Fibroblast of the aortic adventitia (primary cell): ENCODE measurements at regions not wholly inside any gene's neighbourhood (a gene's known extent, or its start where the extent isn't known, plus 50 kb on each side); places are given as distances from the start of the nearest gene placed in this dataset.

ENCODE experiments used
- DNase-seq: peaks from one replicate; pipeline ENCODE4 v3.0.0-alpha.2; 2010; ENCODE audit warnings: low read depth
- H3K4me3 ChIP-seq: 2 replicates; pipeline ENCODE4 v1.5.1; 2011; ENCODE audit warnings: low read depth, mild to moderate bottlenecking, control low read depth, low read length, moderate library complexity
- CTCF ChIP-seq: IDR thresholded peaks from 2 replicates; pipeline ENCODE4 v1.5.1; 2011; ENCODE audit warnings: mild to moderate bottlenecking, low read length, control low read depth, inconsistent platforms; ENCODE audit not compliant: insufficient read depth

GRCh38 chr4:59120287-59120814 is 2010.2 kb upstream of the IGFBP7 start:
- no peak for DNase-seq
- TF ChIP-seq CTCF = no peak

GRCh38 chr4:59122626-59123025 is 2012.4 kb upstream of the IGFBP7 start:
- TF ChIP-seq CTCF = no peak
- no peak for DNase-seq
- H3K4me3 ChIP-seq = no peak overlapping the region

More at GRCh38 chr4:59120287-59120814, 2010.2 kb upstream of the IGFBP7 start:
- H3K4me3 ChIP-seq = no peak overlapping the region

GRCh38 chr4:59126159-59126558 is 2016.0 kb upstream of the IGFBP7 start:
- DNase-seq = no peak
- no peak for TF ChIP-seq CTCF
- no peak overlapping the region for H3K4me3 ChIP-seq

- H3K4me3 ChIP-seq = no peak overlapping the region
- TF ChIP-seq CTCF = no peak
- DNase-seq = no peak
These were observed 2016.8 kb upstream of the IGFBP7 start for GRCh38 chr4:59127006-59127405.

GRCh38 chr4:59127743-59128142 is 2017.6 kb upstream of the IGFBP7 start:
- DNase-seq = no peak
- H3K4me3 ChIP-seq = no peak overlapping the region
- no peak for TF ChIP-seq CTCF

- TF ChIP-seq CTCF = no peak
- H3K4me3 ChIP-seq = no peak overlapping the region
- DNase-seq = no peak
These were observed 2025.2 kb upstream of the IGFBP7 start for GRCh38 chr4:59135248-59135985.
